Activated B cell treated with CpG ODN at 0.5 μM for 24 hours (primary cell): ENCODE measurements at regions not wholly inside any gene's neighbourhood (a gene's known extent, or its start where the extent isn't known, plus 50 kb on each side); places are given as distances from the start of the nearest gene placed in this dataset.

Experiments
- ATAC-seq: fragments of 200-7000 bp; cut with Tn5 transposase; one replicate; pipeline ENCODE4 v1.10.0; 2021; ENCODE audit warnings: low read depth, mild to moderate bottlenecking, moderate library complexity
- CTCF ChIA-PET: fragments of 350-600 bp; sonication (Branson Sonifier 250); formaldehyde crosslinking; loops from one replicate; lab custom pipeline; 2021; ENCODE audit warnings: antibody characterized with exemption; lab: Charles Lee
- POLR2A ChIA-PET: fragments of 350-600 bp; sonication (Branson Sonifier 250); formaldehyde crosslinking; loops from one replicate; lab custom pipeline; 2021; ENCODE audit warnings: antibody characterized with exemption; lab: Charles Lee
- DNase-seq: peaks from one replicate; pipeline ENCODE4 v3.0.0; 2022
- H3K27ac Mint-ChIP-seq: one replicate; pipeline ENCODE4 v1.8.0; 2020; ENCODE audit warnings: mixed read lengths
- H3K27me3 Mint-ChIP-seq: one replicate; pipeline ENCODE4 v1.8.0; 2021; ENCODE audit warnings: mixed read lengths
- H3K36me3 Mint-ChIP-seq: one replicate; pipeline ENCODE4 v1.8.0; 2021; ENCODE audit warnings: low read depth, mixed read lengths
- H3K4me1 Mint-ChIP-seq: one replicate; pipeline ENCODE4 v1.8.0; 2021; ENCODE audit warnings: mixed read lengths
- H3K4me3 Mint-ChIP-seq: one replicate; pipeline ENCODE4 v1.8.0; 2020; ENCODE audit warnings: mild to moderate bottlenecking, mixed read lengths
- H3K9me3 Mint-ChIP-seq: one replicate; pipeline ENCODE4 v1.8.0; 2020; ENCODE audit warnings: mixed read lengths
- CTCF ChIP-seq: fragments of 200-600 bp; IDR thresholded peaks from one replicate; pipeline ENCODE4 v1.8.0; 2022; ENCODE audit warnings: antibody characterized with exemption, mild to moderate bottlenecking
- intact Hi-C: fragments of 100-400 bp; cut with micrococcal nuclease; formaldehyde crosslinking; loops from one replicate; pipeline ENCODE4 v1.15.1; 2024

- DNase-seq, result no peak
- Mint-ChIP-seq H3K27ac (no peak overlapping the region), H3K36me3 (no peaks in the 10 kb centered on the region), H3K4me3 (no peak overlapping the region), H3K9me3 (peaks cover 6% of the 10 kb centered on the region), H3K27me3 (no peaks in the 10 kb centered on the region), H3K4me1 (no peaks in the 10 kb centered on the region)
- CTCF ChIA-PET, result no interaction called here
- TF ChIP-seq CTCF, result no peak
- POLR2A ChIA-PET, result no interaction called here
- no peak for ATAC-seq
- intact Hi-C loops, result no loop called here
These were observed 477.8 kb downstream of the CDH2 start for GRCh38 chr18:27699137-27699536.

- POLR2A ChIA-PET, result no interaction called here
- H3K4me1 Mint-ChIP-seq, result no peaks in the 10 kb centered on the region
- no peaks in the 10 kb centered on the region for H3K36me3 Mint-ChIP-seq
- no peak overlapping the region for H3K4me3 Mint-ChIP-seq
- ATAC-seq (no peak), DNase-seq (no peak)
- H3K27ac Mint-ChIP-seq, result no peak overlapping the region
- CTCF ChIA-PET, result no interaction called here
- no peak for TF ChIP-seq CTCF
- no peaks in the 10 kb centered on the region for H3K27me3 Mint-ChIP-seq
- intact Hi-C loops, result no loop called here
- H3K9me3 Mint-ChIP-seq, result peaks cover 8% of the 10 kb centered on the region
These were observed 480.8 kb downstream of the CDH2 start for GRCh38 chr18:27696148-27696547.

GRCh38 chr18:27695503-27695902 lies 481.4 kb downstream of the CDH2 start:
- ChIA-PET POLR2A (no interaction called here), CTCF (no interaction called here)
- DNase-seq (no peak), ATAC-seq (no peak)
- Mint-ChIP-seq H3K4me3 (no peak overlapping the region), H3K4me1 (no peaks in the 10 kb centered on the region), H3K27ac (no peak overlapping the region), H3K27me3 (no peaks in the 10 kb centered on the region), H3K36me3 (no peaks in the 10 kb centered on the region), H3K9me3 (peaks cover 8% of the 10 kb centered on the region)
- intact Hi-C loops, result no loop called here
- TF ChIP-seq CTCF, result no peak

- H3K36me3 Mint-ChIP-seq, result no peaks in the 10 kb centered on the region
- ChIA-PET POLR2A (no interaction called here), CTCF (no interaction called here)
- DNase-seq, result no peak
- H3K9me3 Mint-ChIP-seq, result peaks cover 8% of the 10 kb centered on the region
- no peak overlapping the region for H3K27ac Mint-ChIP-seq
- TF ChIP-seq CTCF, result no peak
- intact Hi-C loops, result no loop called here
- H3K27me3 Mint-ChIP-seq, result no peaks in the 10 kb centered on the region
- no peak overlapping the region for H3K4me3 Mint-ChIP-seq
- no peak for ATAC-seq
- H3K4me1 Mint-ChIP-seq, result no peaks in the 10 kb centered on the region
These were observed 481.9 kb downstream of the CDH2 start for GRCh38 chr18:27695052-27695451.

GRCh38 chr18:27688581-27688980 lies 488.3 kb downstream of the CDH2 start:
- ChIA-PET POLR2A (no interaction called here), CTCF (no interaction called here)
- intact Hi-C loops, result no loop called here
- Mint-ChIP-seq H3K27me3 (no peaks in the 10 kb centered on the region), H3K9me3 (peaks cover 10% of the 10 kb centered on the region), H3K4me3 (no peak overlapping the region), H3K4me1 (no peaks in the 10 kb centered on the region), H3K36me3 (no peaks in the 10 kb centered on the region), H3K27ac (no peak overlapping the region)
- no peak for TF ChIP-seq CTCF
- ATAC-seq (no peak), DNase-seq (no peak)
